Keratinocyte (primary cell): ENCODE measurements at regions not wholly inside any gene's neighbourhood (a gene's known extent, or its start where the extent isn't known, plus 50 kb on each side); places are given as distances from the start of the nearest gene placed in this dataset.

Experiments
- DNase-seq: peaks from one replicate; pipeline ENCODE4 v3.0.0-alpha.2; 2011; ENCODE audit warnings: low read depth, missing footprints, low spot score
- FAIRE-seq: peaks from 2 replicates; lab custom pipeline; 2011; peaks lifted over from hg19 to GRCh38; lab: Jason Lieb, UNC
- H2AFZ ChIP-seq: 2 replicates; pipeline ENCODE4 v1.6.0; 2012; ENCODE audit warnings: low read length, control low read depth, inconsistent platforms; ENCODE audit not compliant: control insufficient read depth
- H3K27ac ChIP-seq: 2 replicates; pipeline ENCODE4 v1.5.1; 2011; ENCODE audit warnings: low read length; ENCODE audit not compliant: control insufficient read depth, insufficient read depth
- H3K27me3 ChIP-seq: 3 replicates; pipeline ENCODE4 v1.6.0; 2011; ENCODE audit warnings: low read length; ENCODE audit not compliant: control insufficient read depth, insufficient read depth; ENCODE audit errors: extremely low read depth
- H3K36me3 ChIP-seq, 2 experiments: 2 replicates in 1 of 2; 3 replicates in 1 of 2; pipeline ENCODE4 v1.5.1; 2011; ENCODE audit warnings: low read length in 2 of 2, mild to moderate bottlenecking in 1 of 2; ENCODE audit not compliant: control insufficient read depth in 2 of 2, insufficient read depth in 2 of 2; ENCODE audit errors: extremely low read depth in 1 of 2
- H3K4me1 ChIP-seq: 3 replicates; pipeline ENCODE4 v1.5.1; 2011; ENCODE audit warnings: low read length; ENCODE audit not compliant: control insufficient read depth, insufficient read depth; ENCODE audit errors: extremely low read depth
- H3K4me2 ChIP-seq: 3 replicates; pipeline ENCODE4 v1.6.0; 2011; ENCODE audit warnings: low read depth, low read length; ENCODE audit not compliant: control insufficient read depth, insufficient read depth; ENCODE audit errors: extremely low read depth
- H3K4me3 ChIP-seq, 3 experiments: fragments of 200-600 bp in 1 of 3; sonication (generic) in 1 of 3; 2 replicates in 2 of 3; 3 replicates in 1 of 3; pipeline ENCODE4 v1.5.1; 2011 to 2016; ENCODE audit warnings: low read length in 3 of 3, mild to moderate bottlenecking in 3 of 3, control low read depth in 2 of 3, inconsistent platforms in 1 of 3, low read depth in 1 of 3, mixed read lengths in 1 of 3, mixed run types in 1 of 3, moderate library complexity in 1 of 3; ENCODE audit not compliant: control insufficient read depth in 2 of 3, insufficient read depth in 2 of 3; ENCODE audit errors: extremely low read depth in 1 of 3
- H3K79me2 ChIP-seq: 2 replicates; pipeline ENCODE4 v1.6.0; 2012; ENCODE audit warnings: low read length; ENCODE audit not compliant: control insufficient read depth, insufficient read depth
- H3K9ac ChIP-seq: 3 replicates; pipeline ENCODE4 v1.6.0; 2011; ENCODE audit warnings: low read length; ENCODE audit not compliant: control insufficient read depth, insufficient read depth; ENCODE audit errors: extremely low read depth
- H3K9me1 ChIP-seq: 3 replicates; pipeline ENCODE4 v1.6.0; 2011; ENCODE audit warnings: low read length; ENCODE audit not compliant: control insufficient read depth, insufficient read depth; ENCODE audit errors: extremely low read depth
- H3K9me3 ChIP-seq: 2 replicates; pipeline ENCODE4 v1.5.1; 2012; ENCODE audit warnings: low read depth, low read length; ENCODE audit not compliant: control insufficient read depth
- H4K20me1 ChIP-seq: 3 replicates; pipeline ENCODE4 v1.6.0; 2011; ENCODE audit warnings: low read length; ENCODE audit not compliant: control insufficient read depth, insufficient read depth; ENCODE audit errors: extremely low read depth
- EZH2 ChIP-seq: IDR thresholded peaks from one replicate; pipeline ENCODE4 v1.6.1; 2012; ENCODE audit warnings: inconsistent platforms, mild to moderate bottlenecking, low read length, moderate library complexity
- dilution Hi-C: fragments of 300-500 bp; cut with MboI; formaldehyde crosslinking; loops from one replicate; pipeline ENCODE4 v1.7.0; 2020; ENCODE audit warnings: low sequenced_read_pairs; ENCODE audit not compliant: extremely low pct_ligation_motif_present
- TF ChIP-seq, protein P1 (sequence below), 3 experiments: IDR thresholded peaks in 1 of 3; conservative IDR thresholded peaks in 1 of 3; optimal IDR thresholded peaks in 1 of 3; 2 replicates in 2 of 3; 3 replicates in 1 of 3; pipeline versions ENCODE3 to v1.5.1; 2011; ENCODE audit warnings: low read length in 3 of 3, mild to moderate bottlenecking in 3 of 3, moderate library complexity in 2 of 3, control low read depth in 1 of 3, inconsistent platforms in 1 of 3; ENCODE audit not compliant: insufficient read depth in 2 of 3; ENCODE audit errors: extremely low read depth in 1 of 3

DNA sequence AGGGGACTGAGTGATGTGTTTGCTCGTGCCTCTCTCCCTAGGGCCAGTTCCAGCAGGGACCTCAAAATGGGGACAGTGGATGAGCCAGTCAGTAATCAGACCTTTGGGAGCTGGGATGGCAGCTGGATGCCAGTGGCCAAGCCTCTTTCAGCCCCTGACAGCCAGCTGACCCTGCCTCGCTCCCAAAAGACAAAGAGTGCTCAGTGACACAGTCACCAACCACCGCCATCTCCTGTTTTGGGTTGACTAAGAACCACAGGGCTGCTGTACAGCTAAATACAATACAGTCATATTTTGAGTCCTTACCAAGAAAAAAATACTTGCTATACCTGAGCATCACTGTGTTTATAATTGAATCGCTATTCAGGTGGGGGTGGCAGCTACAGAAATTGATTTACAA is 75.7 kb downstream of the POU3F3 start:
- TF ChIP-seq, protein P1, sequence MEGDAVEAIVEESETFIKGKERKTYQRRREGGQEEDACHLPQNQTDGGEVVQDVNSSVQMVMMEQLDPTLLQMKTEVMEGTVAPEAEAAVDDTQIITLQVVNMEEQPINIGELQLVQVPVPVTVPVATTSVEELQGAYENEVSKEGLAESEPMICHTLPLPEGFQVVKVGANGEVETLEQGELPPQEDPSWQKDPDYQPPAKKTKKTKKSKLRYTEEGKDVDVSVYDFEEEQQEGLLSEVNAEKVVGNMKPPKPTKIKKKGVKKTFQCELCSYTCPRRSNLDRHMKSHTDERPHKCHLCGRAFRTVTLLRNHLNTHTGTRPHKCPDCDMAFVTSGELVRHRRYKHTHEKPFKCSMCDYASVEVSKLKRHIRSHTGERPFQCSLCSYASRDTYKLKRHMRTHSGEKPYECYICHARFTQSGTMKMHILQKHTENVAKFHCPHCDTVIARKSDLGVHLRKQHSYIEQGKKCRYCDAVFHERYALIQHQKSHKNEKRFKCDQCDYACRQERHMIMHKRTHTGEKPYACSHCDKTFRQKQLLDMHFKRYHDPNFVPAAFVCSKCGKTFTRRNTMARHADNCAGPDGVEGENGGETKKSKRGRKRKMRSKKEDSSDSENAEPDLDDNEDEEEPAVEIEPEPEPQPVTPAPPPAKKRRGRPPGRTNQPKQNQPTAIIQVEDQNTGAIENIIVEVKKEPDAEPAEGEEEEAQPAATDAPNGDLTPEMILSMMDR (optimal IDR thresholded peaks at IDR 0.05 in 1 of 3, IDR thresholded peaks at IDR 0.05 in 1 of 3, conservative IDR thresholded peaks at IDR 0.05 in 1 of 3; ENCODE audit: extremely low read depth in 1 of 3, insufficient read depth in 2 of 3, low read length in 3 of 3), result no peak
- TF ChIP-seq EZH2, result no peak
- Histone ChIP-seq H2AFZ (no peak overlapping the region), H4K20me1 (no peaks in the 10 kb centered on the region), H3K4me1 (no peaks in the 10 kb centered on the region), H3K79me2 (no peaks in the 10 kb centered on the region), H3K9me3 (no peaks in the 10 kb centered on the region), H3K9ac (no peak overlapping the region), H3K4me3 (no peak overlapping the region), H3K27me3 (no peaks in the 10 kb centered on the region), H3K27ac (no peak overlapping the region), H3K9me1 (no peaks in the 10 kb centered on the region), H3K4me2 (no peak overlapping the region), H3K36me3 (no peaks in the 10 kb centered on the region)
- DNase-seq (no peak), FAIRE-seq (no peak)
- dilution Hi-C loops, result no loop called here

DNA sequence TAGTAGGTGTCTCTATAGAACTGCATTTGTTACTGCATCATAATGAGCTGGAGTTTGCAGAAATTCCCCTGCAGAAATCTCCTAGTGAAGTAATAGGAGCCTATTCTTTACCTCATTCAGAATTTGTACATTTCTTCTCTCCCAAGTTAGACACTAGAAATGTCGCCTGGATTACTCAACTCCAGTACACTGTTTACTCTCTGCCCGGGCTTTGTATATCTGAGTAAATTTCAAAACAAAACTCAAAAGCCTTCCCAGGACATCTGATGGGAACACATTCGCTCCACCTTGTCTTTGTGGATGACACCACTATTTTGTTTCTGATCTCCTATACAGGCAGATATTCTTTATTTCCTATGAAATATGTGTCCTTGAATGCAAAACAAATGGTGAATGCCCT is 76.8 kb downstream of the POU3F3 start:
- dilution Hi-C loops, result no loop called here
- Histone ChIP-seq H3K4me3 (no peak overlapping the region), H4K20me1 (no peaks in the 10 kb centered on the region), H3K27ac (no peak overlapping the region), H3K27me3 (no peaks in the 10 kb centered on the region), H2AFZ (no peak overlapping the region), H3K4me2 (no peak overlapping the region), H3K36me3 (no peaks in the 10 kb centered on the region), H3K79me2 (no peaks in the 10 kb centered on the region), H3K9me1 (no peaks in the 10 kb centered on the region), H3K9me3 (no peaks in the 10 kb centered on the region), H3K4me1 (no peaks in the 10 kb centered on the region), H3K9ac (no peak overlapping the region)
- FAIRE-seq, result no peak
- no peak for DNase-seq
- TF ChIP-seq, protein P1 (optimal IDR thresholded peaks at IDR 0.05 in 1 of 3, IDR thresholded peaks at IDR 0.05 in 1 of 3, conservative IDR thresholded peaks at IDR 0.05 in 1 of 3; ENCODE audit: extremely low read depth in 1 of 3, insufficient read depth in 2 of 3, low read length in 3 of 3), result no peak
